ENCODE measurements at regions not wholly inside any gene's neighbourhood (a gene's known extent, or its start where the extent isn't known, plus 50 kb on each side); places are given as distances from the start of the nearest gene placed in this dataset.
A peak's percentile ranks its signal among the peaks of the same experiment; 100 is the strongest.

- no peak for DNase-seq
These were observed 368.1 kb upstream of the SEMA6D start for GRCh38 chr15:47349179-47349578.

GRCh38 chr15:47351501-47351900, 365.8 kb upstream of the SEMA6D start:
- DNase-seq: no peak

- no peak for DNase-seq
These were observed 365.1 kb upstream of the SEMA6D start for GRCh38 chr15:47352217-47352616.

GRCh38 chr15:47355759-47356158, 361.5 kb upstream of the SEMA6D start:
- no peak for DNase-seq

- DNase-seq: no peak
These were observed 361.0 kb upstream of the SEMA6D start for GRCh38 chr15:47356297-47356696.

- DNase-seq: no peak
These were observed 358.4 kb upstream of the SEMA6D start for GRCh38 chr15:47358876-47359275.

GRCh38 chr15:47360305-47360704, 357.0 kb upstream of the SEMA6D start:
- DNase-seq: peak; percentile 28

- no peak for DNase-seq
These were observed 355.0 kb upstream of the SEMA6D start for GRCh38 chr15:47362118-47362905.

GRCh38 chr15:47363653-47364052, 353.7 kb upstream of the SEMA6D start:
- no peak for DNase-seq

GRCh38 chr15:47364230-47365141, 352.8 kb upstream of the SEMA6D start:
- peak; percentile 3 for DNase-seq

- DNase-seq: no peak
These were observed 350.4 kb upstream of the SEMA6D start for GRCh38 chr15:47366884-47367283.

- DNase-seq: no peak
These were observed 349.4 kb upstream of the SEMA6D start for GRCh38 chr15:47367726-47368390.

- DNase-seq: no peak
These were observed 345.4 kb upstream of the SEMA6D start for GRCh38 chr15:47371939-47372338.

- peak; percentile 25 for DNase-seq
These were observed 343.1 kb upstream of the SEMA6D start for GRCh38 chr15:47374222-47374621.

- DNase-seq: no peak
These were observed 341.1 kb upstream of the SEMA6D start for GRCh38 chr15:47376190-47376589.

- no peak for DNase-seq
These were observed 339.8 kb upstream of the SEMA6D start for GRCh38 chr15:47377465-47377864.

- DNase-seq: no peak
These were observed 338.8 kb upstream of the SEMA6D start for GRCh38 chr15:47378527-47378926.

GRCh38 chr15:47383102-47383501, 334.2 kb upstream of the SEMA6D start:
- no peak for DNase-seq

- DNase-seq: peak; percentile 10
These were observed 333.5 kb upstream of the SEMA6D start for GRCh38 chr15:47383801-47384200.

- DNase-seq: peak; percentile 96
These were observed 333.0 kb upstream of the SEMA6D start for GRCh38 chr15:47384341-47384740.

- DNase-seq: peak; percentile 17
These were observed 332.5 kb upstream of the SEMA6D start for GRCh38 chr15:47384776-47385175.

GRCh38 chr15:47386459-47386858, 330.8 kb upstream of the SEMA6D start:
- no peak for DNase-seq

- no peak for DNase-seq
These were observed 329.0 kb upstream of the SEMA6D start for GRCh38 chr15:47388299-47388698.

Data from fibroblast of skin of abdomen (primary cell).